GM19238 (cell line): ENCODE measurements at regions not wholly inside any gene's neighbourhood (a gene's known extent, or its start where the extent isn't known, plus 50 kb on each side); places are given as distances from the start of the nearest gene placed in this dataset.

Experiments
- DNase-seq: peaks from one replicate; pipeline ENCODE4 v3.0.0; 2011; ENCODE audit warnings: low spot score; ENCODE audit not compliant: insufficient read length

- DNase-seq: peak; percentile 54
These were observed 236.5 kb upstream of the JUN start for GRCh38 chr1:59020151-59020997.

- DNase-seq: no peak
These were observed 238.4 kb upstream of the JUN start for GRCh38 chr1:59022199-59022598.

- DNase-seq: no peak
These were observed 239.0 kb upstream of the JUN start for GRCh38 chr1:59022799-59023198.

GRCh38 chr1:59025201-59025600 is 241.4 kb upstream of the JUN start:
- DNase-seq: no peak

- peak; percentile 52 for DNase-seq
These were observed 242.1 kb upstream of the JUN start for GRCh38 chr1:59025898-59026426.

GRCh38 chr1:59026472-59026948 is 242.7 kb upstream of the JUN start:
- no peak for DNase-seq

- DNase-seq: no peak
These were observed 243.3 kb upstream of the JUN start for GRCh38 chr1:59027177-59027576.

- no peak for DNase-seq
These were observed 244.2 kb upstream of the JUN start for GRCh38 chr1:59028048-59028447.

GRCh38 chr1:59029411-59030167 is 245.7 kb upstream of the JUN start:
- no peak for DNase-seq

- DNase-seq: no peak
These were observed 248.4 kb upstream of the JUN start for GRCh38 chr1:59032228-59032627.

GRCh38 chr1:59033761-59034160 is 249.9 kb upstream of the JUN start:
- no peak for DNase-seq

GRCh38 chr1:59034925-59035324 is 251.1 kb upstream of the JUN start:
- no peak for DNase-seq

- no peak for DNase-seq
These were observed 255.7 kb upstream of the JUN start for GRCh38 chr1:59039551-59039950.

- DNase-seq: no peak
These were observed 256.4 kb upstream of the FGGY start for GRCh38 chr1:59040486-59040885.

- no peak for DNase-seq
These were observed 255.1 kb upstream of the FGGY start for GRCh38 chr1:59041646-59042277.

GRCh38 chr1:59043796-59044195 is 253.1 kb upstream of the FGGY start:
- no peak for DNase-seq

- DNase-seq: no peak
These were observed 252.3 kb upstream of the FGGY start for GRCh38 chr1:59044535-59045121.

- no peak for DNase-seq
These were observed 251.8 kb upstream of the FGGY start for GRCh38 chr1:59045137-59045536.

GRCh38 chr1:59045636-59046035 is 251.3 kb upstream of the FGGY start:
- peak; percentile 14 for DNase-seq

GRCh38 chr1:59046134-59046533 is 250.8 kb upstream of the FGGY start:
- no peak for DNase-seq

GRCh38 chr1:59046730-59047157 is 250.2 kb upstream of the FGGY start:
- peak; percentile 69 for DNase-seq
